ENCODE measurements at regions not wholly inside any gene's neighbourhood (a gene's known extent, or its start where the extent isn't known, plus 50 kb on each side); places are given as distances from the start of the nearest gene placed in this dataset.

- TF ChIP-seq POLR2AphosphoS5 (IDR thresholded peaks at IDR 0.05; ENCODE audit: low read depth, low read length) (no peak), TAF1 (IDR thresholded peaks at IDR 0.05; ENCODE audit: low read depth, low read length) (no peak), POLR2A (IDR thresholded peaks at IDR 0.05; ENCODE audit: low read depth, low read length) (no peak), POU2F2 (IDR thresholded peaks at IDR 0.05; ENCODE audit: low read depth, low read length) (no peak), SPI1 (IDR thresholded peaks at IDR 0.05; ENCODE audit: low read depth, low read length) (no peak), PAX5 (IDR thresholded peaks at IDR 0.05; ENCODE audit: insufficient read depth, low read length, severe bottlenecking) (no peak)
Observed at GRCh38 chr5:42894057-42894456, 82.4 kb upstream of the SELENOP start.
